GM12892 (cell line): ENCODE measurements at regions not wholly inside any gene's neighbourhood (a gene's known extent, or its start where the extent isn't known, plus 50 kb on each side); places are given as distances from the start of the nearest gene placed in this dataset.

Experiments used
- DNase-seq: peaks from one replicate; pipeline ENCODE4 v3.0.0; 2011; ENCODE audit not compliant: insufficient read length
- FAIRE-seq: peaks from 2 replicates; lab custom pipeline; 2011; peaks lifted over from hg19 to GRCh38; lab: Jason Lieb, UNC
- POLR2A ChIP-seq: IDR thresholded peaks from 2 replicates; pipeline ENCODE4 v1.6.1; 2011; ENCODE audit warnings: low read depth, low read length, control low read depth
- POLR2AphosphoS5 ChIP-seq: IDR thresholded peaks from 2 replicates; pipeline ENCODE4 v1.6.1; 2011; ENCODE audit warnings: low read depth, low read length, control low read depth
- TAF1 ChIP-seq: IDR thresholded peaks from 2 replicates; pipeline ENCODE4 v1.6.1; 2011; ENCODE audit warnings: low read depth, mild to moderate bottlenecking, control low read depth, low read length, borderline replicate concordance

- no peak for DNase-seq
- FAIRE-seq: no peak
- TF ChIP-seq POLR2AphosphoS5 (no peak), TAF1 (no peak), POLR2A (no peak)
Observed at GRCh38 chr11:101187748-101188147, 58.1 kb upstream of the PGR start.

- no peak for DNase-seq
- TF ChIP-seq POLR2AphosphoS5: no peak
- no peak for TF ChIP-seq POLR2A
- TF ChIP-seq TAF1: no peak
- no peak for FAIRE-seq
Observed at GRCh38 chr11:101185985-101186384, 56.4 kb upstream of the PGR start.

- FAIRE-seq (no peak), DNase-seq (no peak)
- no peak for TF ChIP-seq TAF1
- TF ChIP-seq POLR2A: no peak
- TF ChIP-seq POLR2AphosphoS5: no peak
Observed at GRCh38 chr11:101182467-101182866, 52.9 kb upstream of the PGR start.

- TF ChIP-seq POLR2A: no peak
- no peak for TF ChIP-seq POLR2AphosphoS5
- TF ChIP-seq TAF1: no peak
- DNase-seq (no peak), FAIRE-seq (no peak)
Observed at GRCh38 chr11:101180481-101180880, 50.9 kb upstream of the PGR start.
